Transverse colon (tissue), 4 donors: ENCODE measurements at regions not wholly inside any gene's neighbourhood (a gene's known extent, or its start where the extent isn't known, plus 50 kb on each side); places are given as distances from the start of the nearest gene placed in this dataset.

ENCODE experiments used
- EP300 ChIP-seq: sonication (generic); formaldehyde crosslinking; IDR thresholded peaks from one replicate; pipeline ENCODE4 v1.6.1; 2017; ENCODE audit warnings: antibody characterized with exemption, low read depth
- POLR2A ChIP-seq: fragments of 450-650 bp; IDR thresholded peaks from one replicate; pipeline ENCODE4 v1.6.1; 2016; ENCODE audit warnings: antibody characterized with exemption, mild to moderate bottlenecking, moderate library complexity
- POLR2AphosphoS5 ChIP-seq, 3 donors: sonication (generic); formaldehyde crosslinking; IDR thresholded peaks; one replicate each; pipeline ENCODE4 v1.6.1; 2016; ENCODE audit warnings: antibody characterized with exemption in 3 of 3
- TF ChIP-seq, protein P1 (sequence below), 5 experiments: fragments of 200-600 bp in 3 of 5; fragments of 450-650 bp in 2 of 5; sonication (generic) in 3 of 5; IDR thresholded peaks; 1 replicate in 2 of 5; 2 replicates in 3 of 5; pipeline ENCODE4 v1.5.1; 2016 to 2017; ENCODE audit warnings: antibody characterized with exemption in 5 of 5, inconsistent platforms in 3 of 5, mild to moderate bottlenecking in 2 of 5, moderate library complexity in 1 of 5

DNA sequence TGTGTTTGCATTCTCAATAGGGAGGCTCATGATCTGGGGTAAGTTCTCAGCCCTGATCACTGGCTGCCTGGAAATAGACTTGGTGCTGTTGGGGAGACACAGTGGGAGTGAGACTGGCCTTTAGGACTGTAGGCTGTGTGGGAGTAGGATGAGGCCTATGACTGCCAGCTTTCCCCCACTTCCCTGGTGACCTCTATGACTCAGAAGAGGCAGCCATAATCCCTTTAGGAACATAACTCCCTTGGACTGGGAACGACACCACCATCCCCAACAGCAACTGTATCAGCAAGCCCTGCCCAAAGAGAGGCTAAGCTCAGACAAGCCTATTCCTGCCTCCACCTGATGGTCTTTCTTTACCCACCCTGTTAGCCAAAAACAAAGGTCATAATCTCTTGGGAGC lies 91.3 kb downstream of the SUCNR1 start:
- TF ChIP-seq, protein P1, sequence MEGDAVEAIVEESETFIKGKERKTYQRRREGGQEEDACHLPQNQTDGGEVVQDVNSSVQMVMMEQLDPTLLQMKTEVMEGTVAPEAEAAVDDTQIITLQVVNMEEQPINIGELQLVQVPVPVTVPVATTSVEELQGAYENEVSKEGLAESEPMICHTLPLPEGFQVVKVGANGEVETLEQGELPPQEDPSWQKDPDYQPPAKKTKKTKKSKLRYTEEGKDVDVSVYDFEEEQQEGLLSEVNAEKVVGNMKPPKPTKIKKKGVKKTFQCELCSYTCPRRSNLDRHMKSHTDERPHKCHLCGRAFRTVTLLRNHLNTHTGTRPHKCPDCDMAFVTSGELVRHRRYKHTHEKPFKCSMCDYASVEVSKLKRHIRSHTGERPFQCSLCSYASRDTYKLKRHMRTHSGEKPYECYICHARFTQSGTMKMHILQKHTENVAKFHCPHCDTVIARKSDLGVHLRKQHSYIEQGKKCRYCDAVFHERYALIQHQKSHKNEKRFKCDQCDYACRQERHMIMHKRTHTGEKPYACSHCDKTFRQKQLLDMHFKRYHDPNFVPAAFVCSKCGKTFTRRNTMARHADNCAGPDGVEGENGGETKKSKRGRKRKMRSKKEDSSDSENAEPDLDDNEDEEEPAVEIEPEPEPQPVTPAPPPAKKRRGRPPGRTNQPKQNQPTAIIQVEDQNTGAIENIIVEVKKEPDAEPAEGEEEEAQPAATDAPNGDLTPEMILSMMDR (IDR thresholded peaks at IDR 0.05), result no peak
- TF ChIP-seq POLR2AphosphoS5 (IDR thresholded peaks at IDR 0.05), result no peak
- TF ChIP-seq POLR2A, result no peak
- TF ChIP-seq EP300, result no peak
